GM12892 (cell line): ENCODE measurements at regions not wholly inside any gene's neighbourhood (a gene's known extent, or its start where the extent isn't known, plus 50 kb on each side); places are given as distances from the start of the nearest gene placed in this dataset.
"Not testable (repeated sequence)": the region's sequence is repeated elsewhere in the genome, so short reads cannot be mapped to it uniquely, and the experiment has no call there.

Source experiments
- DNase-seq: peaks from one replicate; pipeline ENCODE4 v3.0.0; 2011; ENCODE audit not compliant: insufficient read length
- FAIRE-seq: peaks from 2 replicates; lab custom pipeline; 2011; peaks lifted over from hg19 to GRCh38; lab: Jason Lieb, UNC
- POLR2A ChIP-seq: IDR thresholded peaks from 2 replicates; pipeline ENCODE4 v1.6.1; 2011; ENCODE audit warnings: low read depth, low read length, control low read depth
- POLR2AphosphoS5 ChIP-seq: IDR thresholded peaks from 2 replicates; pipeline ENCODE4 v1.6.1; 2011; ENCODE audit warnings: low read depth, low read length, control low read depth
- TAF1 ChIP-seq: IDR thresholded peaks from 2 replicates; pipeline ENCODE4 v1.6.1; 2011; ENCODE audit warnings: low read depth, mild to moderate bottlenecking, control low read depth, low read length, borderline replicate concordance

GRCh38 chr2:224650815-224651439 is 65.2 kb downstream of the CCDC195 start:
- no peak for TF ChIP-seq TAF1
- TF ChIP-seq POLR2AphosphoS5: no peak
- TF ChIP-seq POLR2A: no peak
- DNase-seq (no peak), FAIRE-seq (peak; percentile 81)

GRCh38 chr2:224647684-224648083 is 62.5 kb upstream of the CUL3 start:
- not testable (repeated sequence) for DNase-seq, FAIRE-seq

- DNase-seq (no peak), FAIRE-seq (peak; percentile 54)
- TF ChIP-seq POLR2A (no peak), POLR2AphosphoS5 (no peak), TAF1 (no peak)
These were observed 61.2 kb upstream of the CUL3 start for GRCh38 chr2:224646242-224646846.

GRCh38 chr2:224645722-224646121 is 60.6 kb upstream of the CUL3 start:
- TF ChIP-seq TAF1 (no peak), POLR2AphosphoS5 (no peak), POLR2A (no peak)
- DNase-seq (no peak), FAIRE-seq (peak; percentile 66)

- no peak for FAIRE-seq
- DNase-seq: no peak
- no peak for TF ChIP-seq POLR2A
- TF ChIP-seq TAF1: no peak
- TF ChIP-seq POLR2AphosphoS5: no peak
These were observed 55.5 kb upstream of the CUL3 start for GRCh38 chr2:224640679-224641078.

GRCh38 chr2:224638301-224638823 is 53.2 kb upstream of the CUL3 start:
- TF ChIP-seq POLR2AphosphoS5 (no peak), POLR2A (no peak), TAF1 (no peak)
- DNase-seq (peak; percentile 27), FAIRE-seq (peak; percentile 33)
